ENCODE measurements at regions not wholly inside any gene's neighbourhood (a gene's known extent, or its start where the extent isn't known, plus 50 kb on each side); places are given as distances from the start of the nearest gene placed in this dataset.
"Not testable (repeated sequence)": the region's sequence is repeated elsewhere in the genome, so short reads cannot be mapped to it uniquely, and the experiment has no call there.

GRCh38 chr5:12669326-12669725, 765.1 kb upstream of the CTNND2 start:
- 90 to 93% methylated on average over 2 of the region's 2 CpGs for WGBS, 2 donors
- Histone ChIP-seq H3K9ac (ENCODE audit: insufficient read depth in 1 of 2, low read length in 2 of 2) (no peak overlapping the region), H3K27ac (ENCODE audit: low read depth in 1 of 2, low read length in 1 of 2) (no peak overlapping the region), H3K4me1 (ENCODE audit: control insufficient read depth in 5 of 5, insufficient read depth in 5 of 5, low read length in 5 of 5) (no peaks in the 10 kb centered on the region), H3K9me3 (ENCODE audit: control insufficient read depth in 4 of 4, insufficient read depth in 3 of 4, low read length in 3 of 4) (peaks cover 0 to 5% (median 0%) of the 10 kb centered on the region in 4 donors), H3K36me3 (ENCODE audit: control insufficient read depth in 4 of 4, insufficient read depth in 4 of 4, low read length in 4 of 4) (no peaks in the 10 kb centered on the region), H3K4me3 (no peak overlapping the region), H3K27me3 (ENCODE audit: control insufficient read depth in 3 of 3, insufficient read depth in 3 of 3, low read length in 2 of 3) (no peaks in the 10 kb centered on the region)
- DNase-seq, result no peak
- no peak for ATAC-seq (ENCODE audit: insufficient read depth, low FRiP score)
- TF ChIP-seq, protein P1, sequence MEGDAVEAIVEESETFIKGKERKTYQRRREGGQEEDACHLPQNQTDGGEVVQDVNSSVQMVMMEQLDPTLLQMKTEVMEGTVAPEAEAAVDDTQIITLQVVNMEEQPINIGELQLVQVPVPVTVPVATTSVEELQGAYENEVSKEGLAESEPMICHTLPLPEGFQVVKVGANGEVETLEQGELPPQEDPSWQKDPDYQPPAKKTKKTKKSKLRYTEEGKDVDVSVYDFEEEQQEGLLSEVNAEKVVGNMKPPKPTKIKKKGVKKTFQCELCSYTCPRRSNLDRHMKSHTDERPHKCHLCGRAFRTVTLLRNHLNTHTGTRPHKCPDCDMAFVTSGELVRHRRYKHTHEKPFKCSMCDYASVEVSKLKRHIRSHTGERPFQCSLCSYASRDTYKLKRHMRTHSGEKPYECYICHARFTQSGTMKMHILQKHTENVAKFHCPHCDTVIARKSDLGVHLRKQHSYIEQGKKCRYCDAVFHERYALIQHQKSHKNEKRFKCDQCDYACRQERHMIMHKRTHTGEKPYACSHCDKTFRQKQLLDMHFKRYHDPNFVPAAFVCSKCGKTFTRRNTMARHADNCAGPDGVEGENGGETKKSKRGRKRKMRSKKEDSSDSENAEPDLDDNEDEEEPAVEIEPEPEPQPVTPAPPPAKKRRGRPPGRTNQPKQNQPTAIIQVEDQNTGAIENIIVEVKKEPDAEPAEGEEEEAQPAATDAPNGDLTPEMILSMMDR (IDR thresholded peaks at IDR 0.05; ENCODE audit: control extremely low read depth, extremely low read depth), result no peak

DNA sequence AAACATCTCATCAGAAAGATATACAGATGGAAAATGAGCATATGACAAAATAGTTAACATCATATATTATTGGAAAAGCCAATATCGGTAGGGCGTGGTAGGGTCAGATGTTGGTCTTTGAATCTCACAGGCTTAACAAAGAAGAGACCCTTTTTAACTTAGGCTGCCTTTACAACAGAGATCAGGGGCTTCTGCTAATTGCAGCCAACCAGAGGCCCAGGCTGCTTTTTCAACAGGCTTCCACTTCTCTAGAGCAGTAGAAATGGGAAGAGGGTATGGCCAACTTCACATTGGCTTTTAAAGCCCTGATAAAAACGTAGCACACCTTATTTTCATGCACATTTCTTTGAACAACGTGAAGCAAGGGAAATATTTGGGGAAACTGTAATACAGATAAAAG, 764.3 kb upstream of the CTNND2 start:
- no peak for ATAC-seq (ENCODE audit: insufficient read depth, low FRiP score)
- Histone ChIP-seq H3K36me3 (ENCODE audit: control insufficient read depth in 4 of 4, insufficient read depth in 4 of 4, low read length in 4 of 4) (no peaks in the 10 kb centered on the region), H3K27ac (ENCODE audit: low read depth in 1 of 2, low read length in 1 of 2) (no peak overlapping the region), H3K27me3 (ENCODE audit: control insufficient read depth in 3 of 3, insufficient read depth in 3 of 3, low read length in 2 of 3) (no peaks in the 10 kb centered on the region), H3K4me3 (no peak overlapping the region), H3K9me3 (ENCODE audit: control insufficient read depth in 4 of 4, insufficient read depth in 3 of 4, low read length in 3 of 4) (peaks cover 0 to 2% (median 0%) of the 10 kb centered on the region in 4 donors), H3K4me1 (ENCODE audit: control insufficient read depth in 5 of 5, insufficient read depth in 5 of 5, low read length in 5 of 5) (no peaks in the 10 kb centered on the region), H3K9ac (ENCODE audit: insufficient read depth in 1 of 2, low read length in 2 of 2) (no peak overlapping the region)
- 76 to 81% methylated on average over 4 of the region's 4 CpGs for WGBS, 2 donors
- TF ChIP-seq, protein P1 (IDR thresholded peaks at IDR 0.05; ENCODE audit: control extremely low read depth, extremely low read depth), result no peak
- no peak for DNase-seq

GRCh38 chr5:12667818-12668217, 763.6 kb upstream of the CTNND2 start:
- DNase-seq; H3K27ac ChIP-seq (ENCODE audit: low read depth in 1 of 2, low read length in 1 of 2); H3K9me3 ChIP-seq (ENCODE audit: control insufficient read depth in 4 of 4, insufficient read depth in 3 of 4, low read length in 3 of 4); H3K9ac ChIP-seq (ENCODE audit: insufficient read depth in 1 of 2, low read length in 2 of 2); ATAC-seq (ENCODE audit: insufficient read depth, low FRiP score); H3K27me3 ChIP-seq (ENCODE audit: control insufficient read depth in 3 of 3, insufficient read depth in 3 of 3, low read length in 2 of 3); H3K36me3 ChIP-seq (ENCODE audit: control insufficient read depth in 4 of 4, insufficient read depth in 4 of 4, low read length in 4 of 4); H3K4me3 ChIP-seq; H3K4me1 ChIP-seq (ENCODE audit: control insufficient read depth in 5 of 5, insufficient read depth in 5 of 5, low read length in 5 of 5): not testable (repeated sequence)
- WGBS, 2 donors, result 91 to 92% methylated on average over 11 to 12 of the region's 12 CpGs

GRCh38 chr5:12665772-12666171, 761.5 kb upstream of the CTNND2 start:
- 92 to 94% methylated on average over 8 to 9 of the region's 13 CpGs for WGBS, 2 donors
- not testable (repeated sequence) for H3K4me3 ChIP-seq; DNase-seq; H3K9ac ChIP-seq (ENCODE audit: insufficient read depth in 1 of 2, low read length in 2 of 2); ATAC-seq (ENCODE audit: insufficient read depth, low FRiP score); H3K36me3 ChIP-seq (ENCODE audit: control insufficient read depth in 4 of 4, insufficient read depth in 4 of 4, low read length in 4 of 4); H3K27me3 ChIP-seq (ENCODE audit: control insufficient read depth in 3 of 3, insufficient read depth in 3 of 3, low read length in 2 of 3); H3K27ac ChIP-seq (ENCODE audit: low read depth in 1 of 2, low read length in 1 of 2); H3K4me1 ChIP-seq (ENCODE audit: control insufficient read depth in 5 of 5, insufficient read depth in 5 of 5, low read length in 5 of 5)
- H3K9me3 ChIP-seq (ENCODE audit: control insufficient read depth in 4 of 4, insufficient read depth in 3 of 4, low read length in 3 of 4), result peaks cover 0 to 11% (median 2%) of the 10 kb centered on the region in 4 donors

Measured in lung (tissue), 11 donors.